Transverse colon (tissue), 4 donors: ENCODE measurements at regions not wholly inside any gene's neighbourhood (a gene's known extent, or its start where the extent isn't known, plus 50 kb on each side); places are given as distances from the start of the nearest gene placed in this dataset.
"Not testable (repeated sequence)": the region's sequence is repeated elsewhere in the genome, so short reads cannot be mapped to it uniquely, and the experiment has no call there.

ENCODE experiments used
- DNase-seq: peaks from one replicate; pipeline ENCODE4 v3.0.0-alpha.2; 2019
- H3K27ac ChIP-seq, 4 donors: fragments of 200-600 bp; sonication (generic); 2 replicates each; pipeline ENCODE4 v1.5.1; 2016 to 2018; ENCODE audit warnings: inconsistent platforms in 4 of 4
- H3K27me3 ChIP-seq: fragments of 200-600 bp; sonication (generic); 2 replicates; pipeline ENCODE4 v1.5.1; 2017; ENCODE audit warnings: inconsistent platforms
- H3K36me3 ChIP-seq, 4 donors: fragments of 200-600 bp; sonication (generic); 2 replicates each; pipeline ENCODE4 v1.5.1; 2017 to 2019; ENCODE audit warnings: inconsistent platforms in 4 of 4
- H3K4me1 ChIP-seq, 4 donors: fragments of 200-600 bp; sonication (generic); 2 replicates each; pipeline ENCODE4 v1.5.1; 2017 to 2020; ENCODE audit warnings: inconsistent platforms in 4 of 4
- H3K4me3 ChIP-seq, 4 donors: fragments of 200-600 bp; sonication (generic); 1 replicate in 1 of 4; 2 replicates in 3 of 4; pipeline versions ENCODE4 v1.5.1 to v1.6.1; 2017 to 2019; ENCODE audit warnings: inconsistent platforms in 4 of 4
- H3K9me3 ChIP-seq, 2 donors: fragments of 200-600 bp; sonication (generic); 2 replicates each; pipeline ENCODE4 v1.5.1; 2017 to 2019; ENCODE audit warnings: inconsistent platforms in 2 of 2
- EP300 ChIP-seq: sonication (generic); formaldehyde crosslinking; IDR thresholded peaks from one replicate; pipeline ENCODE4 v1.6.1; 2017; ENCODE audit warnings: antibody characterized with exemption, low read depth
- POLR2A ChIP-seq: fragments of 450-650 bp; IDR thresholded peaks from one replicate; pipeline ENCODE4 v1.6.1; 2016; ENCODE audit warnings: antibody characterized with exemption, mild to moderate bottlenecking, moderate library complexity
- POLR2AphosphoS5 ChIP-seq, 3 donors: sonication (generic); formaldehyde crosslinking; IDR thresholded peaks; one replicate each; pipeline ENCODE4 v1.6.1; 2016; ENCODE audit warnings: antibody characterized with exemption in 3 of 3
- WGBS, 2 donors: methylation state at CpG; one replicate each; pipeline ENCODE4 v1.1.5; 2018; ENCODE audit warnings: low coverage in 1 of 2; 5-methylcytosine and 5-hydroxymethylcytosine counted together
- in situ Hi-C, 4 donors: fragments of 200-750 bp; cut with MboI; loops; one replicate each; pipeline versions ENCODE4 v1.15.0 to v1.15.1; 2017; ENCODE audit warnings: low sequenced_read_pairs in 3 of 4, low pct_ligation_motif_present in 1 of 4, low pct_unique_long_range_greater_than_20kb in 1 of 4
- intact Hi-C: fragments of 100-400 bp; cut with DNase I; formaldehyde crosslinking; loops from one replicate; pipeline ENCODE4 v1.15.1; 2023; ENCODE audit warnings: low total_unique reads
- TF ChIP-seq, protein P1 (sequence below), 5 experiments: fragments of 200-600 bp in 3 of 5; fragments of 450-650 bp in 2 of 5; sonication (generic) in 3 of 5; IDR thresholded peaks; 1 replicate in 2 of 5; 2 replicates in 3 of 5; pipeline ENCODE4 v1.5.1; 2016 to 2017; ENCODE audit warnings: antibody characterized with exemption in 5 of 5, inconsistent platforms in 3 of 5, mild to moderate bottlenecking in 2 of 5, moderate library complexity in 1 of 5

DNA sequence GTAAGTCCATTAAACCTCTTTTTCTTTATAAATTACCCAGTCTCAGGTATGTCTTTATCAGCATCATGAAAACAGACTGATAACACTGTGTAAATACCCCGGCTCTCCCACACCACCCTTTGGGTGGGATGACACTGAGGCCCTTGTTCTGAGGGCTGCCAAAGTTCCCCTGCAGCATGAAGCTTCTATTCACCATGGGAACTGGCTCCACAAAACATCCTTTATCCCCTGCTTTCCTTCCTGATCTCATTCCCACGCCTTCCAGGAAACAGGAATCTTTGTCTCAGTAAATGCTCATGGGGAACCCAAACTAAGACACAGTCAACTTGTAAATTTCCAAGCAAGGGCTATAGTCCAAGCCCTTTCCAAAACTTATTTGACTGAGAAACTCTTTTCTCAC, 88.4 kb downstream of the ABCC12 start:
- H3K9me3 ChIP-seq, result no peaks in the 10 kb centered on the region
- WGBS, 2 donors, result 67 to 86% methylated on average over 1 to 2 of the region's 2 CpGs
- H3K4me1 ChIP-seq, result no peaks in the 10 kb centered on the region
- H3K36me3 ChIP-seq, result no peaks in the 10 kb centered on the region
- no peak for DNase-seq
- no peaks in the 10 kb centered on the region for H3K27me3 ChIP-seq
- H3K4me3 ChIP-seq, result no peak overlapping the region
- in situ Hi-C loops, result no loop called here
- TF ChIP-seq POLR2A (no peak), POLR2AphosphoS5 (IDR thresholded peaks at IDR 0.05) (no peak), EP300 (no peak)
- TF ChIP-seq, protein P1, sequence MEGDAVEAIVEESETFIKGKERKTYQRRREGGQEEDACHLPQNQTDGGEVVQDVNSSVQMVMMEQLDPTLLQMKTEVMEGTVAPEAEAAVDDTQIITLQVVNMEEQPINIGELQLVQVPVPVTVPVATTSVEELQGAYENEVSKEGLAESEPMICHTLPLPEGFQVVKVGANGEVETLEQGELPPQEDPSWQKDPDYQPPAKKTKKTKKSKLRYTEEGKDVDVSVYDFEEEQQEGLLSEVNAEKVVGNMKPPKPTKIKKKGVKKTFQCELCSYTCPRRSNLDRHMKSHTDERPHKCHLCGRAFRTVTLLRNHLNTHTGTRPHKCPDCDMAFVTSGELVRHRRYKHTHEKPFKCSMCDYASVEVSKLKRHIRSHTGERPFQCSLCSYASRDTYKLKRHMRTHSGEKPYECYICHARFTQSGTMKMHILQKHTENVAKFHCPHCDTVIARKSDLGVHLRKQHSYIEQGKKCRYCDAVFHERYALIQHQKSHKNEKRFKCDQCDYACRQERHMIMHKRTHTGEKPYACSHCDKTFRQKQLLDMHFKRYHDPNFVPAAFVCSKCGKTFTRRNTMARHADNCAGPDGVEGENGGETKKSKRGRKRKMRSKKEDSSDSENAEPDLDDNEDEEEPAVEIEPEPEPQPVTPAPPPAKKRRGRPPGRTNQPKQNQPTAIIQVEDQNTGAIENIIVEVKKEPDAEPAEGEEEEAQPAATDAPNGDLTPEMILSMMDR (IDR thresholded peaks at IDR 0.05), result no peak
- intact Hi-C loops, result no loop called here
- H3K27ac ChIP-seq, result no peak overlapping the region

DNA sequence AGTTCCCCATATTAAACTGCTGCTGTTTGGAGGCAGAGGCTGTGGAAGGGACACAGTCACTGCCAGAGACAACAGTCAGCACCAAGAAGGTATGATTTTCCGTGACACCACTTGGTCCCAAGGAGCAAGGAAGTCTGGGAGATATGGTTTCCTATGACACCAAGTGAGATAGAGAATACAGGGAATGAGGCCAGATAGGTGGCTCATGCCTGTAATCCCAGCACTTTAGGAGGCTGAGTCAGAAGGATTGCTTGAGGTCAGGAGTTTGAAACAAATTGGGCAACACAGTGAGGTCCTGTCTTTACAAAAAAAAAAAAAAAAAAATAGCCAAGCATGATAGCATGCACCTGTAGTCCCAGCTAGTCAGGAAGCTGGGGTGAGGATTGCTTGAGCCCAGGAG, 90.8 kb downstream of the ABCC12 start:
- Histone ChIP-seq H3K4me3 (no peak overlapping the region), H3K9me3 (no peaks in the 10 kb centered on the region), H3K27ac (no peak overlapping the region), H3K27me3 (no peaks in the 10 kb centered on the region), H3K4me1 (no peaks in the 10 kb centered on the region), H3K36me3 (no peaks in the 10 kb centered on the region)
- intact Hi-C loops (no loop called here), in situ Hi-C loops (no loop called here)
- TF ChIP-seq POLR2AphosphoS5 (IDR thresholded peaks at IDR 0.05) (no peak), EP300 (no peak), POLR2A (no peak)
- TF ChIP-seq, protein P1 (IDR thresholded peaks at IDR 0.05), result no peak
- DNase-seq, result no peak
- 67 to 90% methylated on average over 1 of the region's 1 CpG for WGBS, 2 donors

DNA sequence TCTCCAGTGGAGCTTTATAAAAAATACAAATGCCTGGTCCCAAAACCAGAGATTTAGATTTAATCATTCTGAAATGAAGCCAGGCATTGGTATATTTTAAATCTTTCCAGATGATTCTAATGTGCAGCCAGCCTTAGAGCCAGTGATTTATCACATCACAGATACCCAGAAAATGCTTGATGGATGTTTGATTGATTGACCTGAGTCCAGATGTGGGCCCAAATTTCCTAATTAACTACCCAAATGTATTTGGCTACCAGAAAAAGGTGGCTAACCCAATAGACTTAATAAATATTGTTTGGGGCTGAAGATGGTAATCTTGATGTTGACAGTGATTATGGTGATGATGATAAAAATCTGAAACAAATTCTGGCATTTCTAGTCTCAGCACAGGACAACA, 93.1 kb downstream of the ABCC12 start:
- Histone ChIP-seq H3K9me3 (no peaks in the 10 kb centered on the region), H3K27ac (no peak overlapping the region), H3K27me3 (no peaks in the 10 kb centered on the region), H3K36me3 (no peaks in the 10 kb centered on the region), H3K4me3 (no peak overlapping the region), H3K4me1 (no peaks in the 10 kb centered on the region)
- DNase-seq, result no peak
- intact Hi-C loops, result no loop called here
- TF ChIP-seq POLR2AphosphoS5 (IDR thresholded peaks at IDR 0.05), result no peak
- in situ Hi-C loops, result no loop called here

DNA sequence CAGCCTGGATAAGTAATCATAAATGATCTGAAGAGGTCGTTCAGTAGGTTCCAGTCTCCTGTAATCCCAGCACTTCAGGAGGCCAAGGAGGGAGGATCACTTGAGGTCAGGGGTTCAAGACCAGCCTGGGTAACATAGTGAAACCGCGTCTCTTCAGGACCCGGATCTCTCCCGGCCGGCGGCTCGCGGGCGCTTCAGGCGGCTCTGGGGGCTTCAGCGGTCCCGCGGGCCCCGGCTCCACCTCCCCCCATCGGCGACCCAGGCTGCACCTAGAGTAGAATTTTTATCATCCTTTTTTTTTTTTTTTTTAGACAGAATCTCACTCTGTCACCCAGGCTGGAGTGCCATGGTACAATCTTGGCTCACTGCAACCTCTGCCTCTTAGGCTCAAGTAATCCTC, 95.9 kb downstream of the ABCC12 start:
- H3K9me3 ChIP-seq, result no peaks in the 10 kb centered on the region
- DNase-seq, result no peak
- TF ChIP-seq, protein P1 (IDR thresholded peaks at IDR 0.05), result no peak
- TF ChIP-seq EP300 (no peak), POLR2AphosphoS5 (IDR thresholded peaks at IDR 0.05) (no peak), POLR2A (no peak)
- 95% methylated on average over 17 of the region's 17 CpGs; no CpG with 5 or more reads in 1 of the 2 donors for WGBS, 2 donors
- H3K27me3 ChIP-seq, result peaks cover 4% of the 10 kb centered on the region
- no peaks in the 10 kb centered on the region for H3K36me3 ChIP-seq
- intact Hi-C loops, result no loop called here
- no peaks in the 10 kb centered on the region for H3K4me1 ChIP-seq
- H3K4me3 ChIP-seq, result no peak overlapping the region
- H3K27ac ChIP-seq, result no peak overlapping the region
- in situ Hi-C loops, result no loop called here

- DNase-seq, in situ Hi-C loops, H3K36me3 ChIP-seq, H3K4me1 ChIP-seq, intact Hi-C loops, H3K9me3 ChIP-seq, H3K27ac ChIP-seq, H3K4me3 ChIP-seq: not testable (repeated sequence)
- peaks cover 10% of the 10 kb centered on the region for H3K27me3 ChIP-seq
- 94% methylated on average over 20 of the region's 25 CpGs; no CpG with 5 or more reads in 1 of the 2 donors for WGBS, 2 donors
Observed at GRCh38 chr16:48059190-48059589, 96.6 kb downstream of the ABCC12 start.
